Stomach (tissue), 4 donors: ENCODE measurements at regions not wholly inside any gene's neighbourhood (a gene's known extent, or its start where the extent isn't known, plus 50 kb on each side); places are given as distances from the start of the nearest gene placed in this dataset.

ENCODE experiments used
- CTCF ChIP-seq, 7 experiments: fragments of 450-650 bp in 4 of 7; fragments of 200-600 bp in 3 of 7; sonication (generic) in 3 of 7; IDR thresholded peaks; one replicate each; pipeline ENCODE4 v1.5.1; 2016 to 2019; ENCODE audit warnings: antibody characterized with exemption in 7 of 7, control low read depth in 2 of 7, mild to moderate bottlenecking in 1 of 7
- EP300 ChIP-seq: sonication (generic); formaldehyde crosslinking; IDR thresholded peaks from one replicate; pipeline ENCODE4 v1.6.1; 2017; ENCODE audit warnings: antibody characterized with exemption
- POLR2A ChIP-seq, 4 donors: fragments of 450-650 bp; IDR thresholded peaks; one replicate each; pipeline ENCODE4 v1.6.1; 2016; ENCODE audit warnings: antibody characterized with exemption in 4 of 4, control low read depth in 2 of 4, mild to moderate bottlenecking in 1 of 4, moderate library complexity in 1 of 4
- POLR2AphosphoS5 ChIP-seq, 3 donors: sonication (generic); formaldehyde crosslinking; IDR thresholded peaks; one replicate each; pipeline ENCODE4 v1.6.1; 2016; ENCODE audit warnings: antibody characterized with exemption in 3 of 3

GRCh38 chr10:78260680-78261079 lies 227.0 kb downstream of the RPS24 start:
- TF ChIP-seq POLR2A (IDR thresholded peaks at IDR 0.05) (no peak), POLR2AphosphoS5 (IDR thresholded peaks at IDR 0.05) (no peak), CTCF (IDR thresholded peaks at IDR 0.05) (no peak), EP300 (no peak)
